Heart left ventricle (tissue), 16 donors: ENCODE measurements at regions not wholly inside any gene's neighbourhood (a gene's known extent, or its start where the extent isn't known, plus 50 kb on each side); places are given as distances from the start of the nearest gene placed in this dataset.

Experiments
- ATAC-seq, 4 donors: fragments of 200-7000 bp; cut with Tn5 transposase; one replicate each; pipeline ENCODE4 v1.9.1; 2020 to 2022; ENCODE audit warnings: moderate library complexity in 4 of 4, mild to moderate bottlenecking in 3 of 4, moderate number of reproducible peaks in 1 of 4
- DNase-seq, 5 donors: peaks; one replicate each; pipeline ENCODE4 v3.0.0-alpha.2; 2020
- H3K27ac ChIP-seq, 12 donors: fragments of 200-600 bp; sonication (generic) in 4 of 12; one replicate each; pipeline versions ENCODE4 v1.5.0 to v1.8.0; 2016 to 2022; ENCODE audit warnings: mild to moderate bottlenecking in 2 of 12
- H3K27me3 ChIP-seq, 9 donors: fragments of 200-600 bp; sonication (generic) in 2 of 9; one replicate each; pipeline versions ENCODE4 v1.5.1 to v1.8.0; 2016 to 2022; ENCODE audit warnings: mild to moderate bottlenecking in 3 of 9
- H3K36me3 ChIP-seq, 9 donors: fragments of 200-600 bp; sonication (generic) in 2 of 9; one replicate each; pipeline versions ENCODE4 v1.5.0 to v1.8.0; 2018 to 2022; ENCODE audit warnings: mild to moderate bottlenecking in 2 of 9
- H3K4me1 ChIP-seq, 12 donors: fragments of 200-600 bp; sonication (generic) in 4 of 12; one replicate each; pipeline versions ENCODE4 v1.5.0 to v1.8.0; 2016 to 2022; ENCODE audit warnings: mild to moderate bottlenecking in 3 of 12
- H3K4me3 ChIP-seq, 12 donors: fragments of 200-600 bp; sonication (generic) in 4 of 12; one replicate each; pipeline versions ENCODE4 v1.5.0 to v1.8.0; 2017 to 2022; ENCODE audit warnings: mild to moderate bottlenecking in 9 of 12, moderate library complexity in 4 of 12
- H3K9me3 ChIP-seq, 12 donors: fragments of 200-600 bp; sonication (generic) in 4 of 12; one replicate each; pipeline versions ENCODE4 v1.5.0 to v1.8.0; 2016 to 2022; ENCODE audit warnings: mild to moderate bottlenecking in 1 of 12
- CTCF ChIP-seq, 12 donors: fragments of 200-600 bp; sonication (generic) in 4 of 12; IDR thresholded peaks; one replicate each; pipeline versions ENCODE4 v1.5.0 to v1.8.0; 2018 to 2022; ENCODE audit warnings: antibody characterized with exemption in 12 of 12, mild to moderate bottlenecking in 5 of 12
- POLR2A ChIP-seq, 2 donors: fragments of 450-650 bp; IDR thresholded peaks; one replicate each; pipeline ENCODE4 v1.6.1; 2017; ENCODE audit warnings: antibody characterized with exemption in 2 of 2, mild to moderate bottlenecking in 2 of 2, moderate library complexity in 2 of 2
- WGBS, 4 donors: extraction: QIAGEN DNeasy Blood & Tissue Kit in 2 of 4; methylation state at CpG; one replicate each; pipeline versions ENCODE4 v1.1.5 to v1.1.7; 2013 to 2018; 5-methylcytosine and 5-hydroxymethylcytosine counted together
- intact Hi-C, 10 donors: fragments of 100-400 bp; cut with DNase I; formaldehyde crosslinking; loops; one replicate each; pipeline versions ENCODE4 v1.11.1 to v1.14.2; 2022
- donor health status: ischemic (EF 13 %, LVEDD 7.1; RV severe dilation, severe dysfunction).
- donor health status: healthy with polysubstance abuse.
- donor health status: DM: no; HTN: yes; CAD: no.
- donor health status: DM: no; HTN: no; CAD: no.
- donor health status: ischemic (EF 25% LVEDD 6.9; RV normal size, moderate dysfunction).
- donor health status: ischemic (EF 25% LVEDD 5.7; RV mildly dilated, moderate dysfunction).
- donor health status: healthy.
- donor health status: DM: yes; HTN: yes; CAD: no.
- donor health status: ischemic (EF 35%, LVEDD 5.7; RV mildly dilated, moderate dysfunction).
- donor health status: nonischemic (EF 11% LVEDD 7.7; RV severe dilation, severe dysfunction).
- donor health status: DM: yes; HTN: yes; CAD: no.
- donor health status: PGD.
- donor health status: ischemic (EF 29% LVEDD 5.4; RV normal size, mild dysfunction).
- donor health status: nonischemic (EF 23%, LVEDD 6.1; RV moderate dilation, normal function).

- Histone ChIP-seq H3K4me3 (no peak overlapping the region), H3K36me3 (no peaks in the 10 kb centered on the region), H3K27ac (no peak overlapping the region), H3K4me1 (no peaks in the 10 kb centered on the region), H3K9me3 (peaks cover 0 to 7% (median 2%) of the 10 kb centered on the region in 12 donors), H3K27me3 (no peaks in the 10 kb centered on the region)
- intact Hi-C loops: no loop called here
- TF ChIP-seq CTCF (IDR thresholded peaks at IDR 0.05) (no peak), POLR2A (IDR thresholded peaks at IDR 0.05) (no peak)
- ATAC-seq: no peak
- 59 to 67% (median 64%) methylated on average over 4 of the region's 4 CpGs for WGBS, 4 donors
- DNase-seq: no peak
These were observed 212.5 kb upstream of the MPHOSPH6 start for GRCh38 chr16:82382521-82382920.

- no peak overlapping the region for H3K27ac ChIP-seq
- ATAC-seq: no peak
- whole genome bisulfite sequencing, 4 donors: 82 to 91% (median 89%) methylated on average over 5 of the region's 5 CpGs
- no peaks in the 10 kb centered on the region for H3K27me3 ChIP-seq
- H3K36me3 ChIP-seq: no peaks in the 10 kb centered on the region
- TF ChIP-seq POLR2A (IDR thresholded peaks at IDR 0.05) (no peak), CTCF (IDR thresholded peaks at IDR 0.05) (no peak)
- H3K4me1 ChIP-seq: no peaks in the 10 kb centered on the region
- peaks cover 0 to 7% (median 2%) of the 10 kb centered on the region in 12 donors for H3K9me3 ChIP-seq
- no peak overlapping the region for H3K4me3 ChIP-seq
- no peak for DNase-seq
- intact Hi-C loops: no loop called here
These were observed 209.5 kb upstream of the MPHOSPH6 start for GRCh38 chr16:82379551-82379950.

GRCh38 chr16:82373976-82374375 lies 204.0 kb upstream of the MPHOSPH6 start:
- Histone ChIP-seq H3K27ac (no peak overlapping the region), H3K9me3 (no peaks in the 10 kb centered on the region), H3K4me3 (no peak overlapping the region), H3K36me3 (no peaks in the 10 kb centered on the region), H3K27me3 (no peaks in the 10 kb centered on the region), H3K4me1 (no peaks in the 10 kb centered on the region)
- TF ChIP-seq CTCF (IDR thresholded peaks at IDR 0.05): no peak
- TF ChIP-seq POLR2A (IDR thresholded peaks at IDR 0.05): no peak
- DNase-seq: no peak
- 39 to 54% (median 51%) methylated on average over 2 of the region's 2 CpGs for WGBS, 4 donors
- ATAC-seq: no peak
- intact Hi-C loops: no loop called here

- intact Hi-C loops: no loop called here
- WGBS, 4 donors: 93 to 100% (median 96%) methylated on average over 1 of the region's 1 CpG
These were observed 200.3 kb upstream of the MPHOSPH6 start for GRCh38 chr16:82370282-82370681.

More at GRCh38 chr16:82370282-82370681, 200.3 kb upstream of the MPHOSPH6 start:
- no peak for DNase-seq
- Histone ChIP-seq H3K4me1 (no peaks in the 10 kb centered on the region), H3K27ac (no peak overlapping the region), H3K4me3 (no peak overlapping the region), H3K27me3 (no peaks in the 10 kb centered on the region), H3K9me3 (no peaks in the 10 kb centered on the region), H3K36me3 (no peaks in the 10 kb centered on the region)
- no peak for TF ChIP-seq CTCF (IDR thresholded peaks at IDR 0.05)
- no peak for ATAC-seq
